Activated CD4-positive, alpha-beta T cell treated with anti-CD3 and anti-CD28 coated beads, Interleukin-2, amount 10 ng/mL, durations not matched to agents 7 days and 5 days (primary cell): ENCODE measurements at regions not wholly inside any gene's neighbourhood (a gene's known extent, or its start where the extent isn't known, plus 50 kb on each side); places are given as distances from the start of the nearest gene placed in this dataset.
"Not testable (repeated sequence)": the region's sequence is repeated elsewhere in the genome, so short reads cannot be mapped to it uniquely, and the experiment has no call there.

ENCODE experiments used
- CTCF ChIA-PET: fragments of 350-600 bp; sonication (Branson Sonifier 250); formaldehyde crosslinking; loops from one replicate; lab custom pipeline; 2021; ENCODE audit warnings: antibody characterized with exemption; lab: Charles Lee
- POLR2A ChIA-PET: fragments of 350-600 bp; sonication (Branson Sonifier 250); formaldehyde crosslinking; loops from one replicate; lab custom pipeline; 2021; ENCODE audit warnings: antibody characterized with exemption; lab: Charles Lee
- DNase-seq: peaks from one replicate; pipeline ENCODE4 v3.0.0-alpha.2; 2020
- H3K27ac Mint-ChIP-seq: one replicate; pipeline ENCODE4 v1.8.0; 2021; ENCODE audit warnings: mild to moderate bottlenecking, moderate library complexity, mixed read lengths
- H3K27me3 Mint-ChIP-seq: one replicate; pipeline ENCODE4 v1.8.0; 2021; ENCODE audit warnings: mixed read lengths
- H3K36me3 Mint-ChIP-seq: one replicate; pipeline ENCODE4 v1.8.0; 2021; ENCODE audit warnings: low read depth, mixed read lengths
- H3K4me1 Mint-ChIP-seq: one replicate; pipeline ENCODE4 v1.8.0; 2021; ENCODE audit warnings: mixed read lengths
- H3K4me3 Mint-ChIP-seq: one replicate; pipeline ENCODE4 v1.8.0; 2021; ENCODE audit warnings: mild to moderate bottlenecking, moderate library complexity, mixed read lengths
- H3K9me3 Mint-ChIP-seq: one replicate; pipeline ENCODE4 v1.8.0; 2021; ENCODE audit warnings: mixed read lengths

- CTCF ChIA-PET: no interaction called here
- H3K27ac Mint-ChIP-seq: no peak overlapping the region
- no peak overlapping the region for H3K4me3 Mint-ChIP-seq
- no peaks in the 10 kb centered on the region for H3K36me3 Mint-ChIP-seq
- POLR2A ChIA-PET: no interaction called here
- no peak for DNase-seq
- peaks cover 5% of the 10 kb centered on the region for H3K27me3 Mint-ChIP-seq
- H3K4me1 Mint-ChIP-seq: no peaks in the 10 kb centered on the region
- no peaks in the 10 kb centered on the region for H3K9me3 Mint-ChIP-seq
Observed at GRCh38 chr1:67601539-67601938, 83.5 kb upstream of the GADD45A start.

GRCh38 chr1:67601955-67602354, 83.0 kb upstream of the GADD45A start:
- H3K27ac Mint-ChIP-seq: no peak overlapping the region
- no peaks in the 10 kb centered on the region for H3K4me1 Mint-ChIP-seq
- POLR2A ChIA-PET: no interaction called here
- H3K36me3 Mint-ChIP-seq: no peaks in the 10 kb centered on the region
- no peak for DNase-seq
- H3K27me3 Mint-ChIP-seq: peaks cover 5% of the 10 kb centered on the region
- no peak overlapping the region for H3K4me3 Mint-ChIP-seq
- H3K9me3 Mint-ChIP-seq: no peaks in the 10 kb centered on the region
- CTCF ChIA-PET: no interaction called here

- Mint-ChIP-seq H3K27ac (no peak overlapping the region), H3K36me3 (no peaks in the 10 kb centered on the region), H3K4me3 (no peak overlapping the region), H3K27me3 (peaks cover 5% of the 10 kb centered on the region), H3K9me3 (no peaks in the 10 kb centered on the region), H3K4me1 (peaks cover 3% of the 10 kb centered on the region)
- CTCF ChIA-PET: interaction anchor here (0.7 kb wide), 1 partner anchor 74 kb away, joined by 4 read pairs; no protein-coding TSS in a partner anchor
- POLR2A ChIA-PET: no interaction called here
- DNase-seq: no peak
Observed at GRCh38 chr1:67604778-67605177, 80.2 kb upstream of the GADD45A start.

GRCh38 chr1:67605209-67605780, 79.7 kb upstream of the GADD45A start:
- CTCF ChIA-PET: interaction anchor here (0.7 kb wide), 1 partner anchor 73 kb away, joined by 4 read pairs; no protein-coding TSS in a partner anchor
- POLR2A ChIA-PET: no interaction called here
- H3K27ac Mint-ChIP-seq: no peak overlapping the region

GRCh38 chr1:67607286-67607685, 77.7 kb upstream of the GADD45A start:
- POLR2A ChIA-PET: no interaction called here
- Mint-ChIP-seq H3K36me3 (no peaks in the 10 kb centered on the region), H3K27me3 (peaks cover 5% of the 10 kb centered on the region), H3K4me1 (peaks cover 3% of the 10 kb centered on the region), H3K4me3 (no peak overlapping the region), H3K27ac (no peak overlapping the region), H3K9me3 (no peaks in the 10 kb centered on the region)
- no peak for DNase-seq
- CTCF ChIA-PET: no interaction called here

More at GRCh38 chr1:67605209-67605780, 79.7 kb upstream of the GADD45A start:
- H3K4me1 Mint-ChIP-seq: peaks cover 3% of the 10 kb centered on the region
- no peaks in the 10 kb centered on the region for H3K9me3 Mint-ChIP-seq
- no peak overlapping the region for H3K4me3 Mint-ChIP-seq
- H3K27me3 Mint-ChIP-seq: peaks cover 5% of the 10 kb centered on the region
- H3K36me3 Mint-ChIP-seq: no peaks in the 10 kb centered on the region
- no peak for DNase-seq

- H3K36me3 Mint-ChIP-seq: no peaks in the 10 kb centered on the region
- no peaks in the 10 kb centered on the region for H3K9me3 Mint-ChIP-seq
- H3K27me3 Mint-ChIP-seq: peaks cover 2% of the 10 kb centered on the region
- DNase-seq: no peak
- POLR2A ChIA-PET: no interaction called here
- H3K27ac Mint-ChIP-seq: no peak overlapping the region
- no peak overlapping the region for H3K4me3 Mint-ChIP-seq
- peaks cover 3% of the 10 kb centered on the region for H3K4me1 Mint-ChIP-seq
- CTCF ChIA-PET: no interaction called here
Observed at GRCh38 chr1:67607699-67608098, 77.3 kb upstream of the GADD45A start.

- H3K27me3 Mint-ChIP-seq: no peaks in the 10 kb centered on the region
- H3K4me3 Mint-ChIP-seq: no peak overlapping the region
- DNase-seq: no peak
- CTCF ChIA-PET: interaction anchor here (0.9 to 1.6 kb wide), 2 partner anchors 20 to 156 kb away, joined by 3 to 4 read pairs; no protein-coding TSS in a partner anchor
- POLR2A ChIA-PET: no interaction called here
- H3K9me3 Mint-ChIP-seq: no peaks in the 10 kb centered on the region
- H3K4me1 Mint-ChIP-seq: peaks cover 3% of the 10 kb centered on the region
- no peaks in the 10 kb centered on the region for H3K36me3 Mint-ChIP-seq
- H3K27ac Mint-ChIP-seq: no peak overlapping the region
Observed at GRCh38 chr1:67608661-67609576, 76.1 kb upstream of the GADD45A start.

- H3K27ac Mint-ChIP-seq: no peak overlapping the region
- ChIA-PET POLR2A (interaction anchor here (0.6 kb wide), 1 partner anchor 73 kb away, joined by 4 read pairs; no protein-coding TSS in a partner anchor), CTCF (interaction anchor here (1.6 kb wide), 1 partner anchor 19 kb away, joined by 3 read pairs; no protein-coding TSS in a partner anchor)
- H3K36me3 Mint-ChIP-seq: no peaks in the 10 kb centered on the region
- no peaks in the 10 kb centered on the region for H3K9me3 Mint-ChIP-seq
- H3K4me3 Mint-ChIP-seq: no peak overlapping the region
- H3K27me3 Mint-ChIP-seq: no peaks in the 10 kb centered on the region
- no peak for DNase-seq
- peaks cover 3% of the 10 kb centered on the region for H3K4me1 Mint-ChIP-seq
Observed at GRCh38 chr1:67609577-67610341, 75.2 kb upstream of the GADD45A start.

GRCh38 chr1:67610450-67610849, 74.6 kb upstream of the GADD45A start:
- Mint-ChIP-seq H3K36me3 (no peaks in the 10 kb centered on the region), H3K9me3 (no peaks in the 10 kb centered on the region), H3K27ac (no peak overlapping the region), H3K4me1 (peaks cover 3% of the 10 kb centered on the region), H3K4me3 (no peak overlapping the region), H3K27me3 (no peaks in the 10 kb centered on the region)
- ChIA-PET CTCF (no interaction called here), POLR2A (interaction anchor here (0.6 kb wide), 1 partner anchor 72 kb away, joined by 4 read pairs; no protein-coding TSS in a partner anchor)
- no peak for DNase-seq

- CTCF ChIA-PET: no interaction called here
- Mint-ChIP-seq H3K27ac (no peak overlapping the region), H3K36me3 (no peaks in the 10 kb centered on the region), H3K9me3 (no peaks in the 10 kb centered on the region), H3K4me1 (peaks cover 3% of the 10 kb centered on the region), H3K4me3 (no peak overlapping the region), H3K27me3 (no peaks in the 10 kb centered on the region)
- POLR2A ChIA-PET: no interaction called here
- DNase-seq: no peak
Observed at GRCh38 chr1:67611846-67612245, 73.2 kb upstream of the GADD45A start.

- Mint-ChIP-seq H3K4me1 (peaks cover 2% of the 10 kb centered on the region), H3K4me3 (no peak overlapping the region), H3K9me3 (no peaks in the 10 kb centered on the region), H3K27ac (no peak overlapping the region), H3K27me3 (peaks cover 3% of the 10 kb centered on the region), H3K36me3 (no peaks in the 10 kb centered on the region)
- ChIA-PET CTCF (interaction anchor here (0.7 kb wide), 1 partner anchor 16 kb away, joined by 4 read pairs; no protein-coding TSS in a partner anchor), POLR2A (no interaction called here)
- DNase-seq: no peak
Observed at GRCh38 chr1:67612788-67613241, 72.2 kb upstream of the GADD45A start.

GRCh38 chr1:67613479-67613878, 71.5 kb upstream of the GADD45A start:
- H3K4me1 Mint-ChIP-seq, H3K36me3 Mint-ChIP-seq, H3K9me3 Mint-ChIP-seq, H3K27ac Mint-ChIP-seq, H3K4me3 Mint-ChIP-seq, DNase-seq, H3K27me3 Mint-ChIP-seq, POLR2A ChIA-PET: not testable (repeated sequence)
- CTCF ChIA-PET: interaction anchor here (0.7 kb wide), 1 partner anchor 17 kb away, joined by 4 read pairs; no protein-coding TSS in a partner anchor
